AG04449 (cell line): ENCODE measurements at regions not wholly inside any gene's neighbourhood (a gene's known extent, or its start where the extent isn't known, plus 50 kb on each side); places are given as distances from the start of the nearest gene placed in this dataset.

Experiments used
- CTCF ChIA-PET: fragments of 350-600 bp; formaldehyde crosslinking; extraction: SDS; loops from one replicate; lab custom pipeline; 2021; ENCODE audit warnings: antibody characterized with exemption; lab: Yijun Ruan, JAX
- POLR2A ChIA-PET: fragments of 400-600, 350-600 bp; formaldehyde crosslinking; extraction: SDS; loops from one replicate; lab custom pipeline; 2020; ENCODE audit warnings: antibody characterized with exemption, inconsistent platforms; lab: Yijun Ruan, JAX
- DNase-seq: peaks from one replicate; pipeline ENCODE4 v3.0.0-alpha.2; 2010; ENCODE audit warnings: low read depth, low spot score
- H3K4me3 ChIP-seq: 2 replicates; pipeline ENCODE4 v1.5.1; 2011; ENCODE audit warnings: low read depth, mild to moderate bottlenecking, control low read depth, low read length
- TF ChIP-seq, protein P1 (sequence below): IDR thresholded peaks from one replicate; pipeline ENCODE4 v1.5.1; 2011; ENCODE audit warnings: mild to moderate bottlenecking, moderate library complexity, low read length, control low read depth, inconsistent platforms; ENCODE audit not compliant: insufficient read depth; ENCODE audit errors: missing control alignments

DNA sequence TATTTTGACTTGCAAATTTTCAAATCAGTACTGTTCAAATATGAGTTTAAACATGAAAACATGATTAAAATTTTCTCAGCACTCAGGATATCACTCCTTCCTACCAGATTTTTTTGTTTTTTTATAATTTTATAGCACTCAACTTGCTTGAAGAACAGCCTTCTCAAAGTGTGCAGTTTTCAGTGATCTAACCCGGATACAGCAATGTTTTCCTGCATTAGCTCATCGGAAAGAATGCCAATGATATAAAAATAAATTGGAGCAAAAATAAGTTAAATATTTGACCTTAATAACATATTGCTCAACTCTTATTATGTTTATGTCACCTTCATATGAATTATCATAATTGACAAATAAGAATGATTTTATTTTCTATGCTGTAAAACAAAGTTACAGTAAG is 766.8 kb downstream of the USP25 start:
- DNase-seq = no peak
- POLR2A ChIA-PET = no interaction called here
- H3K4me3 ChIP-seq = no peak overlapping the region
- CTCF ChIA-PET = no interaction called here
- TF ChIP-seq, protein P1, sequence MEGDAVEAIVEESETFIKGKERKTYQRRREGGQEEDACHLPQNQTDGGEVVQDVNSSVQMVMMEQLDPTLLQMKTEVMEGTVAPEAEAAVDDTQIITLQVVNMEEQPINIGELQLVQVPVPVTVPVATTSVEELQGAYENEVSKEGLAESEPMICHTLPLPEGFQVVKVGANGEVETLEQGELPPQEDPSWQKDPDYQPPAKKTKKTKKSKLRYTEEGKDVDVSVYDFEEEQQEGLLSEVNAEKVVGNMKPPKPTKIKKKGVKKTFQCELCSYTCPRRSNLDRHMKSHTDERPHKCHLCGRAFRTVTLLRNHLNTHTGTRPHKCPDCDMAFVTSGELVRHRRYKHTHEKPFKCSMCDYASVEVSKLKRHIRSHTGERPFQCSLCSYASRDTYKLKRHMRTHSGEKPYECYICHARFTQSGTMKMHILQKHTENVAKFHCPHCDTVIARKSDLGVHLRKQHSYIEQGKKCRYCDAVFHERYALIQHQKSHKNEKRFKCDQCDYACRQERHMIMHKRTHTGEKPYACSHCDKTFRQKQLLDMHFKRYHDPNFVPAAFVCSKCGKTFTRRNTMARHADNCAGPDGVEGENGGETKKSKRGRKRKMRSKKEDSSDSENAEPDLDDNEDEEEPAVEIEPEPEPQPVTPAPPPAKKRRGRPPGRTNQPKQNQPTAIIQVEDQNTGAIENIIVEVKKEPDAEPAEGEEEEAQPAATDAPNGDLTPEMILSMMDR = no peak

DNA sequence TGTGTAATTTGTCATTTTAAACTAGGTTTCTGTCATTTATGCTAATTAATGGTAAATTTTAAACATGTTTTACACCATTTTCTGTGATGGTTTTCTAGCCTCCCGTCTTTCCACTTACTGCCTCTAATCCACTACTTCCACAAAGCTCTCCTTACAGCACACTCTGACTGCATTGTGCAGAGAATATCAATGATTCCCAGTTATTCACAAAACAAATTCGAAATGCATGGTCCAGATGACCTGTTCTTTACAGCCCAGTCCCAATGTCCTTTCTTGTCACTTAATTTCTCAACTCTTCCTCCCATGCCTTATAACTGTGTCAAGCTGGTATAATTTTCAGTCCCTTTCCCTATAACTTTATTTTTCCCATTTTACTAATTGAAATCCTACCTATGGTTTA is 770.5 kb downstream of the USP25 start:
- CTCF ChIA-PET = no interaction called here
- TF ChIP-seq, protein P1 = no peak
- H3K4me3 ChIP-seq = no peak overlapping the region
- POLR2A ChIA-PET = no interaction called here
- no peak for DNase-seq

DNA sequence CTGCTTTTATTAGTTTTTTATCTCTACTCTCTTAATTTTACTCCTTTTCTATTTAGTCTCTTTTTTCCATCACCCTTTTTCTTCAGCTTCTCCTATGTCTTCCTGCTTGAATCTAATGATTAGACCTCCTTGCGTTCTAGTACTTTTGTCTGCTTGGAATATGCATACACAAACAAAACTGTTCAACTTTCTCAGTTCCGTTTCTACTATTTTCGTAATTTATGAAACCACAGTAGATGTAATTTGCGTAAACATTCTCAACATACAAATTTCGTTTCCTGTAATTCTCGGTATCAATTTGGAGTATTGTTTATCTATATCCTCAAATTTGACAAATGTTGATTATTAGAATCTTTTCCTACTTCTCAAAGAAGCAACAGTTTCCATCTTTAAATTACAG is 772.5 kb downstream of the USP25 start:
- CTCF ChIA-PET = no interaction called here
- TF ChIP-seq, protein P1 = no peak

DNA sequence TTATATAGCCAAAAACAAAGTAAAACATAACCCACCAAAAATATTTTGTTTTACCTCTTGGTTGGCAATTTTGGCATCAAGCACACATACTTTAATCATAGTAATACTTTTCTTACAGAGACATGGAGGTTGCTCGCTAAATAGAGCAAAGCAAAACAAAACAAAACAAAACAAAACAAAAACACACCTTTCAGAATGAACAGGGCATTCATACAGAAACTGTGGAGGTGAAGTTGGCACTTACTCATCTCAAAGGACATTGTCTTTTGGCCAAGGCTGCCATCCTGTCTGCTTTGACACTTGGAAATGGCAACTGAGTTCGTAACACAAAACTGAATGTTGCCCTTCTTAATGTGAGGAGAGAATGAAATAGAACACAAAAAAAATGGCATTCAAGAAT is 773.1 kb downstream of the USP25 start:
- no peak for DNase-seq
- ChIA-PET POLR2A (no interaction called here), CTCF (no interaction called here)
- TF ChIP-seq, protein P1 = no peak
- no peak overlapping the region for H3K4me3 ChIP-seq

More for the DNA sequence above, 772.5 kb downstream of the USP25 start:
- POLR2A ChIA-PET = no interaction called here
- no peak overlapping the region for H3K4me3 ChIP-seq
- DNase-seq = no peak

DNA sequence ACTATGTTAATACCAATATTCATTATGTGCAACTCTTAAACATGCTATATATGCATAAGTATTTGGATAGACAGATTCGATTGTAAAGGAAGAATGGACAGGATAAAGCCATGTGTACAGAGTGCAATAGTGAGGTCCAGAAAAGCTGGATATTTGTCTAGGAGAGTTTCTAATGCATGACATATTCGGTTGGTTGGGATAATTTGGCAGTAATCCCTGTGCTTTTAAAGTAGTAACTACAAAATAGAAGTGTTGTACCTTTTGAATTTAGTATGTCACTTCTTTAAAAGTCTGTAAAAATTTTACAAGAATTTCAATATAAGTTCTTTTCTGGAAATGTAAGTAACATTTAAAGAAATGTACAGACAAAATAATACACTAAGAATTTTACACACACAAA is 774.5 kb downstream of the USP25 start:
- no peak for DNase-seq
- POLR2A ChIA-PET = no interaction called here
- no peak overlapping the region for H3K4me3 ChIP-seq
- CTCF ChIA-PET = no interaction called here
- TF ChIP-seq, protein P1 = no peak

DNA sequence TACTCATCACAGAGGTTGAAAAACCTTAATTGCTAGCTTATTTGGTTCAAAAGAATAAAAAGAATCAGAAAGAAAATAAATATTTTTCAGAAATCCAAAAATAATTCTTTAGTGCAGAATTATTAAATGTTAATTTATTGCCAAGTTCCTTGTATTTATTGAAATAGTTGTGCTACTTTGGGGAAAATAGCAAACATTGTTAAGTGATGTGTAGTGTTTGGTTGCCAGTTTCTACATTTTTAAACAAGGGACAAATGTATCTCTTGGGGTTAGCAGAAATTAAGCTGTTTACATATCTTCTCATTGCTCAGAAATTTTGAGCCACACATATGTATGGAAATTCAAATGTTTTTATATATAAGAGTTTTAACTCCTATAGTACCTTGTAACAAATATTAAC is 775.0 kb downstream of the USP25 start:
- H3K4me3 ChIP-seq = no peak overlapping the region
- ChIA-PET POLR2A (no interaction called here), CTCF (no interaction called here)
- TF ChIP-seq, protein P1 = no peak
- DNase-seq = no peak

DNA sequence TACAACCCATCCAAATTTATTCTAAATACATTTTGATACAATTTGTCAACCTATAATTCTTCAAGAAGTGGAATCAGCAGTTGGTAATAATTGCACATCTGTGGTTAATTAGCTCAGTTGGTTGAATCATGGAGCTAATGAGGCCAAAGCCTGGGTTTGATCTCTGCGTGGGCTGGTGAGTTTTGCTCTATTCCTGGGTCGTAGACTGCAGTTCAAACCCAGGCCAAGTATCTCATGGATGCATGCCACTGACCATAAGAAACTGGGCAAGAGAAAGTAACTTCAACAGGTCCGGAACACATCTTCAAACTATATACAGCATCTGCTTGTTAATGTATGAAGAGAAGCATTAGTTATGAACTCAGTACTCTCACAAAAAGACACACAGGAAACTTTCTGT is 779.7 kb downstream of the USP25 start:
- TF ChIP-seq, protein P1 = no peak
- no peak overlapping the region for H3K4me3 ChIP-seq
- POLR2A ChIA-PET = no interaction called here
- CTCF ChIA-PET = no interaction called here
- DNase-seq = peak; percentile 34
